ENCODE measurements at regions not wholly inside any gene's neighbourhood (a gene's known extent, or its start where the extent isn't known, plus 50 kb on each side); places are given as distances from the start of the nearest gene placed in this dataset.

- TF ChIP-seq, protein P1, sequence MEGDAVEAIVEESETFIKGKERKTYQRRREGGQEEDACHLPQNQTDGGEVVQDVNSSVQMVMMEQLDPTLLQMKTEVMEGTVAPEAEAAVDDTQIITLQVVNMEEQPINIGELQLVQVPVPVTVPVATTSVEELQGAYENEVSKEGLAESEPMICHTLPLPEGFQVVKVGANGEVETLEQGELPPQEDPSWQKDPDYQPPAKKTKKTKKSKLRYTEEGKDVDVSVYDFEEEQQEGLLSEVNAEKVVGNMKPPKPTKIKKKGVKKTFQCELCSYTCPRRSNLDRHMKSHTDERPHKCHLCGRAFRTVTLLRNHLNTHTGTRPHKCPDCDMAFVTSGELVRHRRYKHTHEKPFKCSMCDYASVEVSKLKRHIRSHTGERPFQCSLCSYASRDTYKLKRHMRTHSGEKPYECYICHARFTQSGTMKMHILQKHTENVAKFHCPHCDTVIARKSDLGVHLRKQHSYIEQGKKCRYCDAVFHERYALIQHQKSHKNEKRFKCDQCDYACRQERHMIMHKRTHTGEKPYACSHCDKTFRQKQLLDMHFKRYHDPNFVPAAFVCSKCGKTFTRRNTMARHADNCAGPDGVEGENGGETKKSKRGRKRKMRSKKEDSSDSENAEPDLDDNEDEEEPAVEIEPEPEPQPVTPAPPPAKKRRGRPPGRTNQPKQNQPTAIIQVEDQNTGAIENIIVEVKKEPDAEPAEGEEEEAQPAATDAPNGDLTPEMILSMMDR (IDR thresholded peaks at IDR 0.05; ENCODE audit: control extremely low read depth in 1 of 3, insufficient read depth in 1 of 3, low read depth in 1 of 3, low read length in 3 of 3): no peak
- TF ChIP-seq POLR2A (IDR thresholded peaks at IDR 0.05; ENCODE audit: control extremely low read depth in 1 of 2, low read depth in 2 of 2, low read length in 2 of 2): no peak
- no peak for TF ChIP-seq GABPA (IDR thresholded peaks at IDR 0.05; ENCODE audit: borderline replicate concordance, insufficient read depth, low read length)
- TF ChIP-seq EGR1 (IDR thresholded peaks at IDR 0.05; ENCODE audit: borderline replicate concordance, low read depth, low read length): no peak
- no peak for TF ChIP-seq SP1 (IDR thresholded peaks at IDR 0.05; ENCODE audit: low read depth, low read length)
- no peak for TF ChIP-seq SRF (IDR thresholded peaks at IDR 0.05; ENCODE audit: low read depth, low read length)
- TF ChIP-seq RFX5 (IDR thresholded peaks at IDR 0.05; ENCODE audit: borderline replicate concordance, low read depth, low read length): no peak
- no peak for TF ChIP-seq ZNF274 (IDR thresholded peaks at IDR 0.05; ENCODE audit: borderline replicate concordance, extremely low read depth, low read length)
- no peak for TF ChIP-seq TBP (IDR thresholded peaks at IDR 0.05; ENCODE audit: low read depth, low read length)
These were observed 123.8 kb downstream of the HRH4 start for GRCh38 chr18:24584205-24584604.
